ENCODE measurements at regions not wholly inside any gene's neighbourhood (a gene's known extent, or its start where the extent isn't known, plus 50 kb on each side); places are given as distances from the start of the nearest gene placed in this dataset.

DNA sequence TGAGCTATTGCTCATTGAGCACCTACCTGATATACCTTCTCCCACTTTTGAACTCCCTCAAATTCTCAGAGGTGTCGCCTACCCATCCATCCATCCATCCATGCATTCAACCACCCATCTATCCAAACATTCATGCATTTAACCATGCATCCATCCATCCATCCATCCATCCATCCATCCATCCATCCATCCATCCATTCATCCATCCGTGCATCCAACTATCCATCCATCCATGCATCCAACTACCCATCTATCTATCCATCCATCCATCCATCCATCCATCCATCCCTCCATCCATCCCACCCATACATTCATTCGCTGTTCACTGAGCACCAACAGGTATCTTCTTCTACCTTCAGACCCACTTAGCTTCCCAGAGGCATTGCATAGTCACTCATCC lies 342.8 kb downstream of the CTTN start:
- no peak overlapping the region for H4K91ac ChIP-seq (ENCODE audit: insufficient read length, low read depth, low read length)
- Mint-ChIP-seq H3K4me3 (no peak overlapping the region), H3K27ac (no peak overlapping the region), H3K4me1 (peaks cover 39 to 48% of the 10 kb centered on the region in 2 experiments), H3K27me3 (ENCODE audit: low read depth) (peaks cover 2% of the 10 kb centered on the region), H3K9me3 (no peaks in the 10 kb centered on the region), H3K36me3 (ENCODE audit: insufficient read depth in 1 of 3, low read depth in 3 of 3) (peaks cover 0 to 4% (median 0%) of the 10 kb centered on the region in 3 experiments; a peak in 2 of 7 replicates)
- H4K8ac ChIP-seq (replicated peaks; ENCODE audit: insufficient read length, low read depth, low read length): no peak overlapping the region
- no peak overlapping the region for H2AFZ ChIP-seq (ENCODE audit: low read length)
- no peak overlapping the region for H2BK15ac ChIP-seq (ENCODE audit: low read depth, low read length)
- no peak overlapping the region for H3K27ac ChIP-seq (ENCODE audit: insufficient read length, low read depth, low read length)
- H3K27me3 ChIP-seq (ENCODE audit: insufficient read depth, low read length): no peaks in the 10 kb centered on the region
- no peaks in the 10 kb centered on the region for H3K9me3 ChIP-seq (ENCODE audit: control insufficient read depth, low read depth, low read length)
- WGBS (ENCODE audit: extremely low coverage, insufficient read length, low lambda C conversion rate): no CpG with 5 or more reads among the region's 3 CpGs
- no peaks in the 10 kb centered on the region for H4K20me1 ChIP-seq (ENCODE audit: control insufficient read depth, insufficient read depth, insufficient read length)
- peaks cover 6% of the 10 kb centered on the region; the same call in 1 of the 2 replicates for H3K4me1 ChIP-seq (ENCODE audit: insufficient read depth, low read length)
- H3K4ac ChIP-seq (ENCODE audit: low read depth, low read length): no peak overlapping the region
- no peak overlapping the region for H2AK5ac ChIP-seq (ENCODE audit: insufficient read length, low read length)
- H3K56ac ChIP-seq (ENCODE audit: insufficient read length, low read depth, low read length): no peak overlapping the region
- no peaks in the 10 kb centered on the region for H3K79me1 ChIP-seq (ENCODE audit: insufficient read depth, low read depth, low read length, poor library complexity, severe bottlenecking)
- TF ChIP-seq, protein P1, sequence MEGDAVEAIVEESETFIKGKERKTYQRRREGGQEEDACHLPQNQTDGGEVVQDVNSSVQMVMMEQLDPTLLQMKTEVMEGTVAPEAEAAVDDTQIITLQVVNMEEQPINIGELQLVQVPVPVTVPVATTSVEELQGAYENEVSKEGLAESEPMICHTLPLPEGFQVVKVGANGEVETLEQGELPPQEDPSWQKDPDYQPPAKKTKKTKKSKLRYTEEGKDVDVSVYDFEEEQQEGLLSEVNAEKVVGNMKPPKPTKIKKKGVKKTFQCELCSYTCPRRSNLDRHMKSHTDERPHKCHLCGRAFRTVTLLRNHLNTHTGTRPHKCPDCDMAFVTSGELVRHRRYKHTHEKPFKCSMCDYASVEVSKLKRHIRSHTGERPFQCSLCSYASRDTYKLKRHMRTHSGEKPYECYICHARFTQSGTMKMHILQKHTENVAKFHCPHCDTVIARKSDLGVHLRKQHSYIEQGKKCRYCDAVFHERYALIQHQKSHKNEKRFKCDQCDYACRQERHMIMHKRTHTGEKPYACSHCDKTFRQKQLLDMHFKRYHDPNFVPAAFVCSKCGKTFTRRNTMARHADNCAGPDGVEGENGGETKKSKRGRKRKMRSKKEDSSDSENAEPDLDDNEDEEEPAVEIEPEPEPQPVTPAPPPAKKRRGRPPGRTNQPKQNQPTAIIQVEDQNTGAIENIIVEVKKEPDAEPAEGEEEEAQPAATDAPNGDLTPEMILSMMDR (conservative IDR thresholded peaks at IDR 0.05): no peak
- H2BK5ac ChIP-seq (ENCODE audit: insufficient read length, low read length): no peak overlapping the region
- no peak overlapping the region for H3K9ac ChIP-seq (ENCODE audit: extremely low read depth, insufficient read length, low read length)
- no peak for DNase-seq
- no peak overlapping the region for H3K14ac ChIP-seq (ENCODE audit: insufficient read depth, low read length)
- no peak overlapping the region for H3K23ac ChIP-seq (ENCODE audit: insufficient read length, low read depth, low read length)
- no peaks in the 10 kb centered on the region for H3K23me2 ChIP-seq (ENCODE audit: insufficient read length, low read depth, low read length, poor library complexity, severe bottlenecking)
- H3K4me2 ChIP-seq (ENCODE audit: insufficient read depth, insufficient read length, low read length): no peak overlapping the region
- no peak overlapping the region for H2BK120ac ChIP-seq (ENCODE audit: low read depth, low read length, poor library complexity, severe bottlenecking)
- no peak overlapping the region for H2BK20ac ChIP-seq (ENCODE audit: low read depth, low read length, poor library complexity, severe bottlenecking)
- H3T11ph ChIP-seq (ENCODE audit: low read length): no peak overlapping the region
- H2BK12ac ChIP-seq (ENCODE audit: insufficient read length, low read depth, low read length): no peak overlapping the region
- H4K5ac ChIP-seq (ENCODE audit: insufficient read length, low read depth, low read length): no peak overlapping the region
- H3K79me2 ChIP-seq (ENCODE audit: insufficient read depth, low read length): no peaks in the 10 kb centered on the region
- H3K18ac ChIP-seq (ENCODE audit: insufficient read length, low read depth, low read length): no peak overlapping the region
